ENCODE measurements at regions not wholly inside any gene's neighbourhood (a gene's known extent, or its start where the extent isn't known, plus 50 kb on each side); places are given as distances from the start of the nearest gene placed in this dataset.
"Not testable (repeated sequence)": the region's sequence is repeated elsewhere in the genome, so short reads cannot be mapped to it uniquely, and the experiment has no call there.

DNA sequence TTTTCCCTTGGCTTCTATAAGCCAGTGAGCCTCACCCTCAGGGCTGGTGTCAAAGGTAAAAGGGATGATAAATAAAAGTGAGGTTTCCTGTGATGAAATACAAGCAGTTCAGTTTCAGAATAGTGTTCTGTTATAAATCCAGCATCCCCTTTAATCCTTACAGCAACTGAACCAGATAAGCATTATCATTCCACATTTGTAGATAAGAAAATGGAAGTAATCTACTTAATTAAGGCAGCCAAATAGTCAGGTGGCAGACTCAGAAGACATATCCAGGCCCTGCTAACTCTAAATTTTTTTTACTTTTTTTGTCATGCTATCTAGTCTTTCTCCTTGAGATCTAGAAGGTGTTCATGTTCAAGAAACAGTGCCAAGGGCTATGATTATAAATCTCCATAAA lies 99.4 kb upstream of the SOX21 start:
- no peak for DNase-seq

DNA sequence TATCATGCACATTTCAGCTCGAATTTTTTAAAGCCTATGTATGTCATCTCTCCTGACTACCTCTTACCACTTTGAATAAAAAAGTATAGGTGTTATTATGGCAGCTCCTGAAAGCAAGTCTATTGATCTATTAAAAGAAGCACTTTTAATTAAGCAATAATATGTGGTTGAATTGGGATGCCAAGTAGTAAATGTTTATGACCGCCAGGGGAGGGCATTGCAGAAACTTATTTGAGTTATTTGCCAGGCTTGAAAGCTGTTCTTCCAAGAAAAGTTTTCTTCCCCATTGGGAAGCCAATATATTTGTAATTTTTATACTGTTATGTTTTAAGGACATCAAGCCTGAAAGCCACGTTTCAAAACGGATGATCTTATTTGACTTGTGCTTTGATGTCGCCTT lies 88.1 kb upstream of the SOX21 start:
- DNase-seq, result no peak

DNA sequence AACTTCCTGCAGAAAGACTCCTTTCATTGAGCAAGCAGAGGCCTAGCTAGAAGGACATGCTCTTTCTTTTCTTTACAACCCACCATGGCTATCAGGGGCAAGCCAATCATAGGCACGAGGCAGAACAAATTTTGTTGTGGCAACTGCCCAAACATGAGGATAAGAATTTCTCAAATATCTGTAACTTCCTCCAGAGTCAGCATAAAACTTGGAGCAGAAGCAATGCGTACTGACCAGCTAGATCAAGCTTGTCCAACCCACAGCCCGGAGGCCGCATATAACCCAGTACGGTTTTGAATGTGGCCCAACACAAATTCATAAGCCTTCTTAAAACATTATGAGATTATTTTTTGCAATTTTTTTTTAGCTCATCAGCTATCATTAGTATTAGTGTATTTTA lies 87.0 kb upstream of the SOX21 start:
- DNase-seq, result no peak

DNA sequence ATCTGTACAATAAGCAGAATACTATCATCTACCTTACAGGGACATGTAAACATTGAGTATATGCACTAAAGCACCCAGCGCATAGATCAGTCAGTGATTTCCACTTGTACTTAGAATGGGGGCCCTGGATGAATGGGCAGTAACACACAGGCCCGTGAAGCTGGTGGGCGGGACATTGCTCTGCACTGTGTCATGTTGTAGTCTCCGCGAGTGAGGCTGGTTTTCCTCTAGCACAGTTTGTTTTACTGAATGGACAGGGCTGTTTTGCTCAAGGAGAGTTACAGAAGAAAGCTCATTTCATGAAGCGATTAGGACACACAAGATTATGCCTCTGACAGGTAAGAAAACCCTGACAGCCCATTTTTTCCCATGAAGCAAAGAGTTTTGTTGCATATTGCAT lies 86.4 kb upstream of the SOX21 start:
- no peak for DNase-seq

DNA sequence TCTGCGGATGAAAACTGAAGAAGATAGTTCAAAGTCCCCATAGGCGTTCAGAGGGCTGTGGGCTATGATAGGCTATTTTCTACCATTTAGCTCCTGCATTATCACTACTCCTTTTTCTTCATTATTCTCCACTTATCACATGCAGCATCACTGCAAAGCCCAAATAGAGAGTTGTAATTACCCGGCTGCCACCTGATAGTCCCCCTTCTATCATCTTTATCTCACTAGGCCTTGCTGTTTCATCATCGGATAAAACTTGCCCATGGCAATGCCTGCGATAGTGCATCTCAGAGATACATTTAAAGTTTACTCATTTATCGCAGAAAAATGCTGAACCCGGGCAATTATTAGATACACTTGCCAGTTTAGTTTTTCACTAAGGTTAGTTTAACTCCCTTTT lies 82.9 kb upstream of the SOX21 start:
- no peak for DNase-seq

DNA sequence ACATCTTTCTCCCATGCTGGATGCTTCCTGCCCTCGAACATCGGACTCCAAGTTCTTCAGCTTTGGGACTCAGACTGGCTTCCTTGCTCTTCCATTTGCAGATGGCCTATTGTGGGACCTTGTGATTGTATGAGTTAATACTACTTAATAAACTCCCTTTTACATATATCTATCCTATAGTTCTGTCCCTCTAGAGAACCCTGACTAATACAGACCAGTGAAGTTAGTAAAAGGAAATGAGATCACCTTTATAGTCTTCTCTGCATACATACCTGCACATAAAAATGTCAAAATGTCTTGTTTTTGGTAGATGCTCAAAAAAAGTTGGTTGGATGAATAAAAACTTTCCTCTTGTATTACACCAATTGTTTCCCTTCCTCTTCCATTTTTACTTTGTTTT lies 73.9 kb upstream of the SOX21 start:
- DNase-seq, result not testable (repeated sequence)

DNA sequence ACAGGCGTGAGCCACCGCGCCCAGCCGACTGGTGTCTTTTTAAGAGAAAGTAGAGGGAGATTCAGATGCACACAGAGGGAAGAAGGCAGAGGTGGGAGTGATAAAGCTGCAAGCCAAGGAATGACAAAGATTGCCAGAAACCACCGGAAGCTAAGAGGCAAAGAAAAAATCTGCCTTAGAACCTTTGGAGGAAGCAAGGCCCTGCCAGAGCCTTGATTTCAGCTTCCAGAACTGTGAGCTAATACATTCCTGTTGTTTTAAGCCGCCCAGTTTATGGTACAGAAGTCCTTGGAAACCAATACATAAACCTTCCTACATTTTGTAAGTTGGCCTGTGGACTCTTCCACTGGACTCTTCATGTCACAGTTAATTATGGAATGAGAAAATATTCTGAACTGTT lies 71.7 kb upstream of the SOX21 start:
- DNase-seq, result no peak

DNA sequence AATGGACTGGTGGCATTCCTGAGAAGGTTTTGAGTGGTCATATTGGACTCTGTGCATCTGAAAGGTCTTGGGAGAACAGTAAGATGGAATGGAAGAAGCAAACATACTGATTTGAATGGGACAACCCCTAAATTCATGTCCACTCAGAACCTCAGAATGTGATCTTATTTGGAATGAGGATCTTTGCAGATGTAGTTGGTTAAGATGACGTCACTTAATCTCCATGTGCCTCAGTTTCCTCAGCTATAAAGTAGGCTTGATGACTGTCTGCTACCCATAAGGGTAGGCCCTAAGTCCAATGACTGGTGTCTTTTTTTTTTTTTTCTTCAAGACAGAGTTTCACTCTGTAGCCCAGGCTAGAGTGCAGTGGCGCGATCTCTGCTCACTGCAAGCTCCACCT lies 71.1 kb upstream of the SOX21 start:
- DNase-seq, result no peak

DNA sequence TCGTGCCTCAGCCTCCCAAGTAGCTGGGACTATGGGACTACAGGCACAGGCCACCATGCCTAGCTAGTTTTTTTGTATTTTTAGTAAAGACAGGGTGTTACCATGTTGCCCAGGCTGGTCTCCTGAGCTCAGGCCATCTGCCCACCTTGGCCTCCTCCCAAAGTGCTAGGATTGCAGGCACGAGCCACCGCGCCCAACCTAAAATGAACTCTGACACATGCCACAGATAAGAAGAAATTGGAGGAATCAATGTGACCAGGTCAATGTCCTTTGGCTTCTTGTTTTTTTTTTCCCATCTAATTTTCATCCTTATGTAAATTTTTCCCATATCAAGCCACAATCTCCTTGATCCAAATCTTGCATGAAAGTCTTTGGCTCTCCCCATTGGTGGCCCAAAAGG lies 68.1 kb upstream of the SOX21 start:
- DNase-seq, result no peak

DNA sequence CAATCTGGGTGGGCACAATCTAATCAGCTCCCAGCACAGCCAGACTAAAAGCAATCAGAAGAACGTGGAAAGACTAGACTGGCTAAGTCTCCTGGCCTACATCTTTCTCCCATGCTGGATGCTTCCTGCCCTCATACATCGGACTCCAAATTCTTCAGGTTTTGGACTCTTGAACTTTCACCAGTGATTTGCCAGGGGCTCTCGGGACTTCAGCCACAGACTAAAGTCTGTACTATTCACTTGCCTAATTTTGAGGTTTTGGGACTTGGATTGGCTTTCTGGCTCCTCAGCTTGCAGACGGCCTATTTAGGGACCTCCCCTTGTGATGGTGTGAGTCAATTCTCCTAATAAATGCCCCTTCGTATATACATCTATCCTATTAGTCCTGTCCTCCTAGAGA lies 66.6 kb upstream of the SOX21 start:
- DNase-seq, result no peak

DNA sequence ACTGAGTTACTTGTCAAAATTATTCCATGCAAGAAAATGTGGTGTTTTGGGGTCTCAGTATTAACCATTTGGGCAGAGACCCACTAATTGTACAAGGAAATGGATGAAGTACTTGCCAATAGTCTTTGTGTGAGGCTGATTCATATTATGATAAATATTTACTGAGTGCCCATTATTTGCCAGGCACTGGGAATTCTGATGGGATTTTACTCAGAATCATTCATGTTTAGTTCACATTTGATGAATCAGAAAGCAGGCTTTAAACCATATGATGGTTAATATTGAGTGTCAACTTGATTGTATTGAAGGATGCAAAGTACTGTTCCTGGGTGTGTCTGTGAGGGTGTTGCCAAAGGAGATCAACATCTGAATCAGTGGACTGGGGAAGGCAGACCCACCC lies 66.2 kb upstream of the SOX21 start:
- no peak for DNase-seq

DNA sequence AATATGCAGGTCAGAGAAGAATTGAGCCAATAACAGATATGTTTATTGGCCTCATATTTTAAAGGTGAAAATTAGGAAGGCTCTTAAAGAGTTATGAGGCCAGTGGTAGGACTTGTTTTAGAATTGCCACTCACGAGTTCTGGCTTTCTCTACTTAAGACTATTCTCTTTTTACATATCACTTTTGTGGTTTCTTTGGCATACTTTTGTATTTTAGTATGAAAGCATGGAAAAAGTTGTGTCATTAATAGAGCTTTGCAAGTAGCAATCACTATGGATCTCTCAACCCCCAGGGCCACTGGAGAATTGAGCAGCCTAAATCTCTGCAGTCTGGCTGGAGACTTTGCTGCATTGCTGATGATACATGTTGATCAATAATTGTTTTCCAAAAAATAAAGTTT lies 64.6 kb upstream of the SOX21 start:
- DNase-seq, result no peak

DNA sequence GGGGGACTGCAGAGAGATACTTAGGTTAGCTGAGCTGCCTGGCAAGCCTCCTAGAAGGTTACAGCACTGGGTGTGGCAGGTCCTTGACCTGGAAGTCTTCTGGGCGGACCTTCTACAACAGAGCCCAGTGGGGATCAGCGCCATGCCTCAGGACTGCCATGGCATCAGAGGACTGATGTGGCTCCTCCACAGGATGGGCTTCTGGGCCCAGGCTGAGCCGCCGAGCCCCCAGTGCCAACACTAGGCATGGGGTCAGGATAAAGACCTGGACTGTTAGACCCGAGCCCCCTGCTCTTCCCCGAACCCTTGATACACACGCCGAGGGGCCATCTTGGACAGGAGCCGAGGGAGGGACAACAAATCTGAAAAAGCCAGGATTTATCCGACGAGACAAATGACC lies 64.0 kb upstream of the SOX21 start:
- no peak for DNase-seq

DNA sequence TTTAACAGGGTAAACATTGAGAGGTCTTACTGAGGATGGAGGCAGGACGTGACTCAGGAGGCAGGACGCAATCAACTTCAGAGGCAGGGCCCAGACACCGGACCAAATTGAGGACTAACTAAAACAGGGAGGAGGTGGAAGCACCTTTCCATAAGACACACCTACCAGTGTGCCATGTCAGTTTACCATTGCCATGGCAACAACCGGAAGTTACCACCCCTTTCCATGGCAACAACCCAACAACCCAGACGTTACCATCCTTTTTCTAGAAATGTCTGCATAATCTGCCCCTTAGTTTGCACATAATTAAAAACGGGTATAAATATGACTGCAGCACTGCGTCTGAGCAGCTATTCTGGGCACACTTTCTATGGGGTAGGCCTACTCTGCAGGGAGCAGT lies 53.5 kb upstream of the SOX21 start:
- no peak for DNase-seq

DNA sequence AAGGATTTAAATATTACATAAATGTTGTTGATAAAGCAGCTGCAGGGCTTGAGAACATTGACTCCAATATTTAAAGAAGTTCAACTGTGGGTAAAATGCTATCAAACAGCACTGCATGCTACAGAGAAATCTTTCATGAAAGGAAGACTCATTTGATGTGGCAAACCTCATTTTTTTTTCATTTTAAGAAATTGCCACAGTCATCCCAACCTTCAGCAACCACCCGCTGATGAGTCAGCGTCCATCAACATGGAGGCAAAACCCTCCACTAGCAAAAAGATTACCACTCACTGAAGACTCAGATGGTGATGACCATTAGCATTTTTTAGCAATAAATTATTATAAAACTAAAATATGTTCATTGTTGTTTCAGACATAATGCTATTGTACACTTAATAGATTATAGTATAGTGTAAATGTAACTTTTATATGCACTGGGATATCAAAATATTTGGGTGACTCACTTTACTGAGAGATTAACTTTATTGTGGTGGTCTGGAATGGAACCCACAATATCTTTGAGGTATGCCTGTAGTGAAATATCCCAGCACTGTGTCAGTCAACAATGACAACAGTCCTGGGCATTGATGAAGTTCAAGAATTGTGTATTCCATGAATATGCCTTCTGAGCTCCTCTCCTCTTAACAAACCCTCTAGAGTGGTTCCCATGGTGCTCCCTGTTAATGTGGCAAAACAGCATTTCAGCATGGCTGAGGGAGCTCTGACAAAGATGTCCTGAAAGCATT lies 52.4 kb upstream of the SOX21 start:
- DNase-seq, result no peak

All from NCI-H446 (cell line).